Caco-2 (cell line): ENCODE measurements at regions not wholly inside any gene's neighbourhood (a gene's known extent, or its start where the extent isn't known, plus 50 kb on each side); places are given as distances from the start of the nearest gene placed in this dataset.

Experiments used
- BruUV-seq: library from RNA; stranded (reverse); fragments of 400-500 nt; replicated peaks from 2 replicates; lab custom pipeline; 2021; lab: Mats Ljungman, UMichigan
- CTCF ChIA-PET: fragments of 300-600 bp; sonication (Branson Sonifier 250); formaldehyde crosslinking; loops from one replicate; lab custom pipeline; 2022; ENCODE audit warnings: antibody characterized with exemption; lab: Charles Lee
- POLR2A ChIA-PET: fragments of 300-600 bp; sonication (Branson Sonifier 250); formaldehyde crosslinking; loops from one replicate; lab custom pipeline; 2022; ENCODE audit warnings: antibody characterized with exemption; lab: Charles Lee
- DNase-seq, 2 experiments: peaks; one replicate each; pipeline versions ENCODE4 v3.0.0 to v3.0.0-alpha.2; 2020 to 2022
- H3K27me3 ChIP-seq: replicated peaks from 2 replicates; pipeline ENCODE4 v1.6.0; 2011; ENCODE audit warnings: low read length; ENCODE audit not compliant: control insufficient read depth, insufficient read depth
- H3K36me3 ChIP-seq: 2 replicates; pipeline ENCODE4 v1.5.1; 2011; ENCODE audit warnings: low read length; ENCODE audit not compliant: control insufficient read depth, insufficient read depth
- H3K4me1 ChIP-seq: fragments of 250-450 bp; sonication (Bioruptor Pico); 2 replicates; pipeline ENCODE4 v1.5.1; 2020; ENCODE audit warnings: mild to moderate bottlenecking
- H3K4me3 ChIP-seq: 2 replicates; pipeline ENCODE4 v1.5.1; 2011; ENCODE audit warnings: low read depth, mild to moderate bottlenecking, control low read depth, low read length
- H3K9me3 ChIP-seq: fragments of 250-450 bp; sonication (Bioruptor Pico); 2 replicates; pipeline ENCODE4 v1.5.1; 2020; ENCODE audit warnings: mild to moderate bottlenecking, moderate library complexity
- H3K27ac Mint-ChIP-seq: one replicate; pipeline ENCODE4 v1.8.0; 2022; ENCODE audit warnings: mixed read lengths; ENCODE audit not compliant: unreplicated experiment
- H3K27me3 Mint-ChIP-seq: one replicate; pipeline ENCODE4 v1.8.0; 2022; ENCODE audit warnings: mixed read lengths; ENCODE audit not compliant: insufficient read depth, unreplicated experiment
- H3K36me3 Mint-ChIP-seq: one replicate; pipeline ENCODE4 v1.8.0; 2022; ENCODE audit warnings: mild to moderate bottlenecking, mixed read lengths; ENCODE audit not compliant: insufficient read depth, unreplicated experiment
- H3K4me1 Mint-ChIP-seq: one replicate; pipeline ENCODE4 v1.8.0; 2022; ENCODE audit warnings: low read depth, mixed read lengths; ENCODE audit not compliant: unreplicated experiment
- H3K4me3 Mint-ChIP-seq: one replicate; pipeline ENCODE4 v1.8.0; 2022; ENCODE audit warnings: mild to moderate bottlenecking, moderate library complexity, mixed read lengths; ENCODE audit not compliant: unreplicated experiment
- H3K9me3 Mint-ChIP-seq: one replicate; pipeline ENCODE4 v1.8.0; 2022; ENCODE audit warnings: mixed read lengths; ENCODE audit not compliant: unreplicated experiment
- CTCF ChIP-seq, 2 experiments: fragments of 200-600 bp in 1 of 2; IDR thresholded peaks; 1 replicate in 1 of 2; 2 replicates in 1 of 2; pipeline versions ENCODE4 v1.5.1 to v1.8.0; 2011 to 2022; ENCODE audit warnings: antibody characterized with exemption in 1 of 2, control low read depth in 1 of 2, inconsistent platforms in 1 of 2, low read depth in 1 of 2, low read length in 1 of 2, mild to moderate bottlenecking in 1 of 2, moderate library complexity in 1 of 2; ENCODE audit not compliant: insufficient read depth in 1 of 2, severe bottlenecking in 1 of 2, unreplicated experiment in 1 of 2
- intact Hi-C: fragments of 100-400 bp; cut with micrococcal nuclease; formaldehyde crosslinking; loops from one replicate; pipeline ENCODE4 v1.10.0; 2022; ENCODE audit not compliant: unreplicated experiment

- no peaks in the 10 kb centered on the region for H3K9me3 ChIP-seq
- intact Hi-C loops, result no loop called here
- no peaks in the 10 kb centered on the region for H3K36me3 ChIP-seq
- H3K4me3 ChIP-seq, result no peak overlapping the region
- no peak for TF ChIP-seq CTCF (IDR thresholded peaks at IDR 0.05; ENCODE audit: insufficient read depth in 1 of 2, low read depth in 1 of 2, low read length in 1 of 2, severe bottlenecking in 1 of 2, unreplicated experiment in 1 of 2)
- no peaks in the 10 kb centered on the region for H3K4me1 ChIP-seq
- ChIA-PET CTCF (no interaction called here), POLR2A (interaction anchor here (0.6 kb wide), 1 partner anchor 41 kb away, joined by 3 read pairs; no protein-coding TSS in a partner anchor)
- no peak for DNase-seq
- BruUV-seq, result no TSS peak
- H3K4me3 Mint-ChIP-seq, result no peak overlapping the region
- H3K36me3 Mint-ChIP-seq, result no peaks in the 10 kb centered on the region
- no peak overlapping the region for H3K27ac Mint-ChIP-seq
- H3K9me3 Mint-ChIP-seq, result no peaks in the 10 kb centered on the region
- H3K27me3 Mint-ChIP-seq, result no peaks in the 10 kb centered on the region
- peaks cover 6% of the 10 kb centered on the region for H3K4me1 Mint-ChIP-seq
- no peaks in the 10 kb centered on the region for H3K27me3 ChIP-seq
Measured at GRCh38 chr4:123455360-123455759, 58.8 kb downstream of the SPRY1 start.

GRCh38 chr4:123462007-123462406 lies 65.4 kb downstream of the SPRY1 start:
- no peak overlapping the region for H3K4me3 ChIP-seq
- H3K36me3 ChIP-seq, result no peaks in the 10 kb centered on the region
- no peaks in the 10 kb centered on the region for H3K4me1 ChIP-seq
- H3K36me3 Mint-ChIP-seq, result no peaks in the 10 kb centered on the region
- no peak overlapping the region for H3K4me3 Mint-ChIP-seq
- BruUV-seq, result no TSS peak
- H3K27me3 ChIP-seq, result no peaks in the 10 kb centered on the region
- intact Hi-C loops, result no loop called here
- ChIA-PET POLR2A (no interaction called here), CTCF (no interaction called here)
- no peak overlapping the region for H3K27ac Mint-ChIP-seq
- H3K4me1 Mint-ChIP-seq, result peaks cover 19% of the 10 kb centered on the region
- no peak for TF ChIP-seq CTCF (IDR thresholded peaks at IDR 0.05; ENCODE audit: insufficient read depth in 1 of 2, low read depth in 1 of 2, low read length in 1 of 2, severe bottlenecking in 1 of 2, unreplicated experiment in 1 of 2)
- H3K9me3 ChIP-seq, result no peaks in the 10 kb centered on the region
- DNase-seq, result no peak
- H3K9me3 Mint-ChIP-seq, result no peaks in the 10 kb centered on the region
- H3K27me3 Mint-ChIP-seq, result no peaks in the 10 kb centered on the region

- TF ChIP-seq CTCF (IDR thresholded peaks at IDR 0.05; ENCODE audit: insufficient read depth in 1 of 2, low read depth in 1 of 2, low read length in 1 of 2, severe bottlenecking in 1 of 2, unreplicated experiment in 1 of 2), result no peak
- H3K4me3 ChIP-seq, result no peak overlapping the region
- no peaks in the 10 kb centered on the region for H3K27me3 Mint-ChIP-seq
- H3K36me3 Mint-ChIP-seq, result no peaks in the 10 kb centered on the region
- no peaks in the 10 kb centered on the region for H3K36me3 ChIP-seq
- H3K9me3 Mint-ChIP-seq, result no peaks in the 10 kb centered on the region
- H3K4me3 Mint-ChIP-seq, result no peak overlapping the region
- no peaks in the 10 kb centered on the region for H3K9me3 ChIP-seq
- peaks cover 19% of the 10 kb centered on the region for H3K4me1 Mint-ChIP-seq
- no peak overlapping the region for H3K27ac Mint-ChIP-seq
- H3K4me1 ChIP-seq, result 0 out of 2 replicates have a peak, but pooled peaks cover 5% of the 10 kb centered on the region
- DNase-seq, result no peak
- intact Hi-C loops, result no loop called here
- no peaks in the 10 kb centered on the region for H3K27me3 ChIP-seq
- CTCF ChIA-PET, result no interaction called here
- POLR2A ChIA-PET, result no interaction called here
- BruUV-seq, result no TSS peak
Measured at GRCh38 chr4:123463869-123464268, 67.3 kb downstream of the SPRY1 start.
